ENCODE measurements at regions not wholly inside any gene's neighbourhood (a gene's known extent, or its start where the extent isn't known, plus 50 kb on each side); places are given as distances from the start of the nearest gene placed in this dataset.

GRCh38 chr20:48194583-48194982 is 409.3 kb upstream of the SULF2 start:
- Histone ChIP-seq H3K4me2 (ENCODE audit: low read depth, low read length, poor library complexity, severe bottlenecking) (no peak overlapping the region), H3K9me2 (replicated peaks; ENCODE audit: low read depth, low read length) (no peaks in the 10 kb centered on the region), H4K20me1 (ENCODE audit: insufficient read depth, low read length, poor library complexity, severe bottlenecking) (no peaks in the 10 kb centered on the region), H3K27me3 (ENCODE audit: insufficient read depth, low read length, poor library complexity, severe bottlenecking) (no peaks in the 10 kb centered on the region), H2AFZ (ENCODE audit: low read length) (no peak overlapping the region), H3K4me1 (ENCODE audit: insufficient read depth, low read length, poor library complexity, severe bottlenecking) (no peaks in the 10 kb centered on the region), H3K79me2 (ENCODE audit: insufficient read depth, low read length) (no peaks in the 10 kb centered on the region), H3K9me3 (ENCODE audit: insufficient read depth, low read depth, low read length) (peaks cover 3% of the 10 kb centered on the region; the same call in 1 of the 2 replicates), H3K36me3 (ENCODE audit: insufficient read depth, low read length) (no peaks in the 10 kb centered on the region), H3K4me3 (ENCODE audit: low read length, poor library complexity, severe bottlenecking) (no peak overlapping the region), H3K9ac (ENCODE audit: low read depth, low read length, poor library complexity, severe bottlenecking) (no peak overlapping the region), H3F3A (ENCODE audit: low read depth) (no peaks in the 10 kb centered on the region)
- no peak for TF ChIP-seq EZH2phosphoT487 (IDR thresholded peaks at IDR 0.05; ENCODE audit: borderline replicate concordance)
- no peak for TF ChIP-seq CTCF (conservative IDR thresholded peaks at IDR 0.05; ENCODE audit: low read length)

- Histone ChIP-seq H3K9me3 (ENCODE audit: insufficient read depth, low read depth, low read length) (peaks cover 3% of the 10 kb centered on the region; the same call in 1 of the 2 replicates), H3F3A (ENCODE audit: low read depth) (no peaks in the 10 kb centered on the region), H4K20me1 (ENCODE audit: insufficient read depth, low read length, poor library complexity, severe bottlenecking) (no peaks in the 10 kb centered on the region), H3K9me2 (replicated peaks; ENCODE audit: low read depth, low read length) (no peaks in the 10 kb centered on the region), H3K9ac (ENCODE audit: low read depth, low read length, poor library complexity, severe bottlenecking) (no peak overlapping the region), H3K4me2 (ENCODE audit: low read depth, low read length, poor library complexity, severe bottlenecking) (no peak overlapping the region), H3K4me1 (ENCODE audit: insufficient read depth, low read length, poor library complexity, severe bottlenecking) (no peaks in the 10 kb centered on the region), H3K79me2 (ENCODE audit: insufficient read depth, low read length) (no peaks in the 10 kb centered on the region), H2AFZ (ENCODE audit: low read length) (no peak overlapping the region), H3K36me3 (ENCODE audit: insufficient read depth, low read length) (no peaks in the 10 kb centered on the region), H3K4me3 (ENCODE audit: low read length, poor library complexity, severe bottlenecking) (no peak overlapping the region), H3K27me3 (ENCODE audit: insufficient read depth, low read length, poor library complexity, severe bottlenecking) (no peaks in the 10 kb centered on the region)
- TF ChIP-seq EZH2phosphoT487 (IDR thresholded peaks at IDR 0.05; ENCODE audit: borderline replicate concordance): no peak
- TF ChIP-seq CTCF (conservative IDR thresholded peaks at IDR 0.05; ENCODE audit: low read length): no peak
These were observed 408.5 kb upstream of the SULF2 start for GRCh38 chr20:48193627-48194425.

- TF ChIP-seq EZH2phosphoT487 (IDR thresholded peaks at IDR 0.05; ENCODE audit: borderline replicate concordance): no peak
- no peak for TF ChIP-seq CTCF (conservative IDR thresholded peaks at IDR 0.05; ENCODE audit: low read length)
- no peaks in the 10 kb centered on the region for H3K9me2 ChIP-seq (replicated peaks; ENCODE audit: low read depth, low read length)
- H3K9me3 ChIP-seq (ENCODE audit: insufficient read depth, low read depth, low read length): peaks cover 6% of the 10 kb centered on the region; the same call in 1 of the 2 replicates
- no peak overlapping the region for H2AFZ ChIP-seq (ENCODE audit: low read length)
- H3K4me3 ChIP-seq (ENCODE audit: low read length, poor library complexity, severe bottlenecking): no peak overlapping the region
- no peak overlapping the region for H3K4me2 ChIP-seq (ENCODE audit: low read depth, low read length, poor library complexity, severe bottlenecking)
- no peaks in the 10 kb centered on the region for H3F3A ChIP-seq (ENCODE audit: low read depth)
- H3K36me3 ChIP-seq (ENCODE audit: insufficient read depth, low read length): no peaks in the 10 kb centered on the region
- no peak overlapping the region for H3K9ac ChIP-seq (ENCODE audit: low read depth, low read length, poor library complexity, severe bottlenecking)
- H3K4me1 ChIP-seq (ENCODE audit: insufficient read depth, low read length, poor library complexity, severe bottlenecking): no peaks in the 10 kb centered on the region
- H3K27me3 ChIP-seq (ENCODE audit: insufficient read depth, low read length, poor library complexity, severe bottlenecking): no peaks in the 10 kb centered on the region
- no peaks in the 10 kb centered on the region for H4K20me1 ChIP-seq (ENCODE audit: insufficient read depth, low read length, poor library complexity, severe bottlenecking)
- no peaks in the 10 kb centered on the region for H3K79me2 ChIP-seq (ENCODE audit: insufficient read depth, low read length)
These were observed 406.8 kb upstream of the SULF2 start for GRCh38 chr20:48192109-48192508.
